Liver (tissue), 8 donors: ENCODE measurements at regions not wholly inside any gene's neighbourhood (a gene's known extent, or its start where the extent isn't known, plus 50 kb on each side); places are given as distances from the start of the nearest gene placed in this dataset.

ENCODE experiments used
- DNase-seq: peaks from one replicate; pipeline ENCODE4 v3.0.0-alpha.2; 2017; ENCODE audit warnings: low spot score
- H3K27ac ChIP-seq, 2 donors: one replicate each; pipeline ENCODE4 v1.7.0; 2013; ENCODE audit warnings: inconsistent platforms in 2 of 2, low read length in 2 of 2, control low read depth in 1 of 2, low read depth in 1 of 2, mild to moderate bottlenecking in 1 of 2
- H3K27me3 ChIP-seq, 4 donors: one replicate each; pipeline versions ENCODE4 v1.6.1 to v1.7.0; 2013; ENCODE audit warnings: low read length in 3 of 4, inconsistent platforms in 1 of 4, mild to moderate bottlenecking in 1 of 4, moderate library complexity in 1 of 4; ENCODE audit not compliant: control insufficient read depth in 4 of 4, insufficient read depth in 4 of 4
- H3K36me3 ChIP-seq, 4 donors: one replicate each; pipeline versions ENCODE4 v1.6.1 to v1.7.0; 2013; ENCODE audit warnings: low read length in 3 of 4, mild to moderate bottlenecking in 3 of 4, low read depth in 1 of 4, moderate library complexity in 1 of 4; ENCODE audit not compliant: control insufficient read depth in 4 of 4, insufficient read depth in 3 of 4
- H3K4me1 ChIP-seq, 4 donors: one replicate each; pipeline versions ENCODE4 v1.6.1 to v1.7.0; 2013; ENCODE audit warnings: low read length in 3 of 4, mild to moderate bottlenecking in 3 of 4, moderate library complexity in 1 of 4; ENCODE audit not compliant: control insufficient read depth in 4 of 4, insufficient read depth in 4 of 4
- H3K4me3 ChIP-seq, 3 donors: one replicate each; pipeline versions ENCODE4 v1.6.1 to v1.7.0; 2013; ENCODE audit warnings: low read length in 3 of 3, control low read depth in 1 of 3, low read depth in 1 of 3, mild to moderate bottlenecking in 1 of 3
- H3K9ac ChIP-seq, 2 donors: one replicate each; pipeline ENCODE4 v1.7.0; 2013; ENCODE audit warnings: low read length in 2 of 2, mild to moderate bottlenecking in 2 of 2, moderate library complexity in 2 of 2, control low read depth in 1 of 2, low read depth in 1 of 2
- H3K9me3 ChIP-seq, 4 donors: one replicate each; pipeline versions ENCODE4 v1.6.1 to v1.7.0; 2013; ENCODE audit warnings: low read length in 3 of 4; ENCODE audit not compliant: control insufficient read depth in 4 of 4
- EGR1 ChIP-seq, 2 donors: IDR thresholded peaks; 2 replicates each; pipeline ENCODE4 v1.6.1; 2016 to 2018; ENCODE audit warnings: antibody characterized with exemption in 2 of 2, low read depth in 2 of 2
- FOXA1 ChIP-seq: IDR thresholded peaks from 2 replicates; pipeline ENCODE4 v1.6.1; 2016; ENCODE audit warnings: antibody characterized with exemption
- FOXA2 ChIP-seq: IDR thresholded peaks from 2 replicates; pipeline ENCODE4 v1.6.1; 2016; ENCODE audit warnings: antibody characterized with exemption
- GABPA ChIP-seq, 2 donors: IDR thresholded peaks in 1 of 2; conservative IDR thresholded peaks in 1 of 2; 2 replicates each; pipeline ENCODE4 v1.6.1; 2016; ENCODE audit warnings: antibody characterized with exemption in 2 of 2, mild to moderate bottlenecking in 1 of 2, moderate library complexity in 1 of 2
- HNF4G ChIP-seq: IDR thresholded peaks from 2 replicates; pipeline ENCODE4 v1.6.1; 2016; ENCODE audit warnings: antibody characterized with exemption
- JUND ChIP-seq, 2 donors: IDR thresholded peaks; 2 replicates each; pipeline ENCODE4 v1.6.1; 2016; ENCODE audit warnings: antibody characterized with exemption in 2 of 2
- NR2F2 ChIP-seq: IDR thresholded peaks from 2 replicates; pipeline ENCODE4 v1.6.1; 2016; ENCODE audit warnings: antibody characterized with exemption
- RAD21 ChIP-seq, 2 donors: IDR thresholded peaks; 2 replicates each; pipeline ENCODE4 v1.6.1; 2016; ENCODE audit warnings: antibody characterized with exemption in 2 of 2, mild to moderate bottlenecking in 2 of 2
- SP1 ChIP-seq: IDR thresholded peaks from 2 replicates; pipeline ENCODE4 v1.6.1; 2018; ENCODE audit warnings: antibody characterized with exemption, mild to moderate bottlenecking
- TAF1 ChIP-seq: conservative IDR thresholded peaks from 2 replicates; pipeline ENCODE4 v1.6.1; 2016; ENCODE audit warnings: antibody characterized with exemption, mild to moderate bottlenecking
- YY1 ChIP-seq: IDR thresholded peaks from 2 replicates; pipeline ENCODE4 v1.6.1; 2016; ENCODE audit warnings: antibody characterized with exemption, mild to moderate bottlenecking
- WGBS: extraction: QIAGEN DNeasy Blood & Tissue Kit; methylation state at CpG from one replicate; pipeline ENCODE4 v1.1.7; 2013; 5-methylcytosine and 5-hydroxymethylcytosine counted together
- TF ChIP-seq, protein P1 (sequence below): IDR thresholded peaks from 2 replicates; pipeline ENCODE4 v1.6.1; 2016; ENCODE audit warnings: antibody characterized with exemption
- TF ChIP-seq, protein P2 (sequence below): IDR thresholded peaks from 2 replicates; pipeline ENCODE4 v1.6.1; 2016; ENCODE audit warnings: antibody characterized with exemption
- TF ChIP-seq, protein P3 (sequence below): IDR thresholded peaks from 2 replicates; pipeline ENCODE4 v1.6.1; 2016; ENCODE audit warnings: antibody characterized with exemption, mild to moderate bottlenecking
- TF ChIP-seq, protein P4 (sequence below): fragments of 150-350 bp; IDR thresholded peaks from 2 replicates; pipeline ENCODE4 v1.5.1; 2017; ENCODE audit warnings: improper control_type of control experiment, low read depth, low read length; ENCODE audit not compliant: missing input control
- donor health status: healthy.
- donor health status: healthy.
- donor health status: healthy.
- donor health status: healthy.
- donor health status: healthy.

DNA sequence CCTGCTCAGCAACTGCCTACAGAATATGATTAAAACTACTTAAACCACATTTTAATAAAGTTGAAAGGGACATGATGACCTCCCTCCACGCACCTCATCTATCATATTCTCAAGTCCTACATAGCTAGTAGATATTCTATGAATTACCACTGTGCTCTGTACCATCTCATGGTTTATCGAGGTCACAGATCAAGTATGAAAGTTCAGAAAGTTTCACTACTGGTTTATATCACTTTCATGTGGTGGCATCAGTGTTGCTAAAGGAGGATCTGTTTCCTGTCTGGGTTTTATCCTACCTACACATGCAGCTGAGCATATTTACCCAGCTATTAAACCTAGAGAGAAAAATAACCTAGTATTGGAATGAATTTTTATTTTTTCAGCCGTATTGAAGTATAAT is 214.9 kb upstream of the MON1B start:
- WGBS, result 86% methylated on average over 3 of the region's 3 CpGs
- no peak overlapping the region for H3K4me3 ChIP-seq

DNA sequence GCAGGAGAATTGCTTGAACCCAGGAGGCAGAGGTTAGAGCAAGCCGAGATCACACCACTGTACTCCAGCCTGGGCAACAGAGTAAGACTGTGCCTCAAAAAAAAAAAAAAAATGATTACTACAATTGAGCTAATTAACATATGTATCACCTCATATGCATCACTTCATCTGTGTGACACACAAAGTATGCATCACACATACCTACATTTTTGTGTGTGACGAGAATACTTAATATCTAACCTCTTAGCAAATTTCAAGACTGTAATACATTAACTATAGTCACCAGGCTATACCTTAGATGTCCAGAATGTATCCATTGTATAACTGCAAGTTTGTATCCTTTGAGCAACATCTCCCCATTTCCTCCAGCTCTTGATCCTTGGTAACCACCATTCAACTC is 214.2 kb upstream of the MON1B start:
- peaks cover 0 to 2% (median 0%) of the 10 kb centered on the region in 4 donors for H3K4me1 ChIP-seq
- H3K4me3 ChIP-seq, result no peak overlapping the region
- H3K27me3 ChIP-seq, result no peaks in the 10 kb centered on the region
- WGBS, result 94% methylated on average over 2 of the region's 2 CpGs
- no peak overlapping the region for H3K27ac ChIP-seq
- H3K36me3 ChIP-seq, result no peaks in the 10 kb centered on the region
- no peak for DNase-seq
- no peaks in the 10 kb centered on the region for H3K9me3 ChIP-seq
- H3K9ac ChIP-seq, result no peak overlapping the region
- TF ChIP-seq EGR1 (IDR thresholded peaks at IDR 0.05; ENCODE audit: low read depth in 2 of 2) (no peak), GABPA (IDR thresholded peaks at IDR 0.05 in 1 of 2, conservative IDR thresholded peaks at IDR 0.05 in 1 of 2) (no peak), FOXA1 (no peak), SP1 (no peak), FOXA2 (no peak), TAF1 (no peak), YY1 (no peak), HNF4G (no peak), RAD21 (IDR thresholded peaks at IDR 0.05) (no peak), NR2F2 (no peak)
- TF ChIP-seq, protein P1, sequence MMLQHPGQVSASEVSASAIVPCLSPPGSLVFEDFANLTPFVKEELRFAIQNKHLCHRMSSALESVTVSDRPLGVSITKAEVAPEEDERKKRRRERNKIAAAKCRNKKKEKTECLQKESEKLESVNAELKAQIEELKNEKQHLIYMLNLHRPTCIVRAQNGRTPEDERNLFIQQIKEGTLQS, result no peak
- TF ChIP-seq, protein P2, sequence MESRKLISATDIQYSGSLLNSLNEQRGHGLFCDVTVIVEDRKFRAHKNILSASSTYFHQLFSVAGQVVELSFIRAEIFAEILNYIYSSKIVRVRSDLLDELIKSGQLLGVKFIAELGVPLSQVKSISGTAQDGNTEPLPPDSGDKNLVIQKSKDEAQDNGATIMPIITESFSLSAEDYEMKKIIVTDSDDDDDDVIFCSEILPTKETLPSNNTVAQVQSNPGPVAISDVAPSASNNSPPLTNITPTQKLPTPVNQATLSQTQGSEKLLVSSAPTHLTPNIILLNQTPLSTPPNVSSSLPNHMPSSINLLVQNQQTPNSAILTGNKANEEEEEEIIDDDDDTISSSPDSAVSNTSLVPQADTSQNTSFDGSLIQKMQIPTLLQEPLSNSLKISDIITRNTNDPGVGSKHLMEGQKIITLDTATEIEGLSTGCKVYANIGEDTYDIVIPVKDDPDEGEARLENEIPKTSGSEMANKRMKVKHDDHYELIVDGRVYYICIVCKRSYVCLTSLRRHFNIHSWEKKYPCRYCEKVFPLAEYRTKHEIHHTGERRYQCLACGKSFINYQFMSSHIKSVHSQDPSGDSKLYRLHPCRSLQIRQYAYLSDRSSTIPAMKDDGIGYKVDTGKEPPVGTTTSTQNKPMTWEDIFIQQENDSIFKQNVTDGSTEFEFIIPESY, result no peak

More for the DNA sequence above, 214.9 kb upstream of the MON1B start:
- Histone ChIP-seq H3K4me1 (peaks cover 0 to 2% (median 0%) of the 10 kb centered on the region in 4 donors), H3K27me3 (no peaks in the 10 kb centered on the region), H3K9me3 (no peaks in the 10 kb centered on the region), H3K27ac (no peak overlapping the region), H3K9ac (no peak overlapping the region), H3K36me3 (no peaks in the 10 kb centered on the region)
- TF ChIP-seq, protein P3, sequence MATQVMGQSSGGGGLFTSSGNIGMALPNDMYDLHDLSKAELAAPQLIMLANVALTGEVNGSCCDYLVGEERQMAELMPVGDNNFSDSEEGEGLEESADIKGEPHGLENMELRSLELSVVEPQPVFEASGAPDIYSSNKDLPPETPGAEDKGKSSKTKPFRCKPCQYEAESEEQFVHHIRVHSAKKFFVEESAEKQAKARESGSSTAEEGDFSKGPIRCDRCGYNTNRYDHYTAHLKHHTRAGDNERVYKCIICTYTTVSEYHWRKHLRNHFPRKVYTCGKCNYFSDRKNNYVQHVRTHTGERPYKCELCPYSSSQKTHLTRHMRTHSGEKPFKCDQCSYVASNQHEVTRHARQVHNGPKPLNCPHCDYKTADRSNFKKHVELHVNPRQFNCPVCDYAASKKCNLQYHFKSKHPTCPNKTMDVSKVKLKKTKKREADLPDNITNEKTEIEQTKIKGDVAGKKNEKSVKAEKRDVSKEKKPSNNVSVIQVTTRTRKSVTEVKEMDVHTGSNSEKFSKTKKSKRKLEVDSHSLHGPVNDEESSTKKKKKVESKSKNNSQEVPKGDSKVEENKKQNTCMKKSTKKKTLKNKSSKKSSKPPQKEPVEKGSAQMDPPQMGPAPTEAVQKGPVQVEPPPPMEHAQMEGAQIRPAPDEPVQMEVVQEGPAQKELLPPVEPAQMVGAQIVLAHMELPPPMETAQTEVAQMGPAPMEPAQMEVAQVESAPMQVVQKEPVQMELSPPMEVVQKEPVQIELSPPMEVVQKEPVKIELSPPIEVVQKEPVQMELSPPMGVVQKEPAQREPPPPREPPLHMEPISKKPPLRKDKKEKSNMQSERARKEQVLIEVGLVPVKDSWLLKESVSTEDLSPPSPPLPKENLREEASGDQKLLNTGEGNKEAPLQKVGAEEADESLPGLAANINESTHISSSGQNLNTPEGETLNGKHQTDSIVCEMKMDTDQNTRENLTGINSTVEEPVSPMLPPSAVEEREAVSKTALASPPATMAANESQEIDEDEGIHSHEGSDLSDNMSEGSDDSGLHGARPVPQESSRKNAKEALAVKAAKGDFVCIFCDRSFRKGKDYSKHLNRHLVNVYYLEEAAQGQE, result no peak
- TF ChIP-seq, protein P2, result no peak
- TF ChIP-seq FOXA2, result no peak
- no peak for TF ChIP-seq EGR1 (IDR thresholded peaks at IDR 0.05; ENCODE audit: low read depth in 2 of 2)
- TF ChIP-seq JUND (IDR thresholded peaks at IDR 0.05), result no peak
- TF ChIP-seq, protein P1, result no peak
- TF ChIP-seq YY1, result no peak
- TF ChIP-seq, protein P4, sequence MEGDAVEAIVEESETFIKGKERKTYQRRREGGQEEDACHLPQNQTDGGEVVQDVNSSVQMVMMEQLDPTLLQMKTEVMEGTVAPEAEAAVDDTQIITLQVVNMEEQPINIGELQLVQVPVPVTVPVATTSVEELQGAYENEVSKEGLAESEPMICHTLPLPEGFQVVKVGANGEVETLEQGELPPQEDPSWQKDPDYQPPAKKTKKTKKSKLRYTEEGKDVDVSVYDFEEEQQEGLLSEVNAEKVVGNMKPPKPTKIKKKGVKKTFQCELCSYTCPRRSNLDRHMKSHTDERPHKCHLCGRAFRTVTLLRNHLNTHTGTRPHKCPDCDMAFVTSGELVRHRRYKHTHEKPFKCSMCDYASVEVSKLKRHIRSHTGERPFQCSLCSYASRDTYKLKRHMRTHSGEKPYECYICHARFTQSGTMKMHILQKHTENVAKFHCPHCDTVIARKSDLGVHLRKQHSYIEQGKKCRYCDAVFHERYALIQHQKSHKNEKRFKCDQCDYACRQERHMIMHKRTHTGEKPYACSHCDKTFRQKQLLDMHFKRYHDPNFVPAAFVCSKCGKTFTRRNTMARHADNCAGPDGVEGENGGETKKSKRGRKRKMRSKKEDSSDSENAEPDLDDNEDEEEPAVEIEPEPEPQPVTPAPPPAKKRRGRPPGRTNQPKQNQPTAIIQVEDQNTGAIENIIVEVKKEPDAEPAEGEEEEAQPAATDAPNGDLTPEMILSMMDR, result no peak
- DNase-seq, result no peak
